ENCODE measurements at regions not wholly inside any gene's neighbourhood (a gene's known extent, or its start where the extent isn't known, plus 50 kb on each side); places are given as distances from the start of the nearest gene placed in this dataset.

GRCh38 chr15:85318048-85318731 lies 62.2 kb upstream of the AKAP13 start:
- TF ChIP-seq CTCF (IDR thresholded peaks at IDR 0.05; ENCODE audit: low read depth, low read length, missing input control) (no peak), SP1 (IDR thresholded peaks at IDR 0.05) (no peak), ATF3 (IDR thresholded peaks at IDR 0.05) (no peak), YY1 (IDR thresholded peaks at IDR 0.05) (no peak), JUND (IDR thresholded peaks at IDR 0.05) (no peak), REST (IDR thresholded peaks at IDR 0.05) (no peak), RAD21 (IDR thresholded peaks at IDR 0.05) (peak in 1 of 2 donors; percentile 48), MAX (IDR thresholded peaks at IDR 0.05) (no peak), TAF1 (conservative IDR thresholded peaks at IDR 0.05) (no peak), ZBTB33 (IDR thresholded peaks at IDR 0.05) (no peak), HNF4A (conservative IDR thresholded peaks at IDR 0.05) (no peak), GABPA (IDR thresholded peaks at IDR 0.05 in 1 of 2, conservative IDR thresholded peaks at IDR 0.05 in 1 of 2) (no peak), RXRA (IDR thresholded peaks at IDR 0.05) (no peak)
